ENCODE measurements at regions not wholly inside any gene's neighbourhood (a gene's known extent, or its start where the extent isn't known, plus 50 kb on each side); places are given as distances from the start of the nearest gene placed in this dataset.

GRCh38 chr2:200086911-200087310 is 131.5 kb downstream of the MAIP1 start:
- Histone ChIP-seq H3K27ac (ENCODE audit: low read length) (no peak overlapping the region), H3K4me3 (ENCODE audit: low read length) (no peak overlapping the region), H3K27me3 (ENCODE audit: control insufficient read depth, insufficient read depth, low read length) (no peaks in the 10 kb centered on the region), H3K9ac (ENCODE audit: low read length) (no peak overlapping the region), H3K4me1 (ENCODE audit: control insufficient read depth, low read depth, low read length) (peaks cover 23% of the 10 kb centered on the region), H3K36me3 (ENCODE audit: control insufficient read depth, low read depth, low read length) (no peaks in the 10 kb centered on the region), H3K9me3 (ENCODE audit: control insufficient read depth, low read depth, low read length) (no peaks in the 10 kb centered on the region)

GRCh38 chr2:200087451-200087850 is 132.1 kb downstream of the MAIP1 start:
- H3K4me1 ChIP-seq (ENCODE audit: control insufficient read depth, low read depth, low read length): peaks cover 26% of the 10 kb centered on the region
- no peaks in the 10 kb centered on the region for H3K36me3 ChIP-seq (ENCODE audit: control insufficient read depth, low read depth, low read length)
- H3K4me3 ChIP-seq (ENCODE audit: low read length): no peak overlapping the region
- no peak overlapping the region for H3K9ac ChIP-seq (ENCODE audit: low read length)
- no peaks in the 10 kb centered on the region for H3K27me3 ChIP-seq (ENCODE audit: control insufficient read depth, insufficient read depth, low read length)
- no peaks in the 10 kb centered on the region for H3K9me3 ChIP-seq (ENCODE audit: control insufficient read depth, low read depth, low read length)
- no peak overlapping the region for H3K27ac ChIP-seq (ENCODE audit: low read length)

- Histone ChIP-seq H3K9ac (ENCODE audit: low read length) (no peak overlapping the region), H3K27ac (ENCODE audit: low read length) (no peak overlapping the region), H3K27me3 (ENCODE audit: control insufficient read depth, insufficient read depth, low read length) (no peaks in the 10 kb centered on the region), H3K36me3 (ENCODE audit: control insufficient read depth, low read depth, low read length) (no peaks in the 10 kb centered on the region), H3K4me3 (ENCODE audit: low read length) (no peak overlapping the region), H3K9me3 (ENCODE audit: control insufficient read depth, low read depth, low read length) (no peaks in the 10 kb centered on the region), H3K4me1 (ENCODE audit: control insufficient read depth, low read depth, low read length) (peaks cover 26% of the 10 kb centered on the region)
These were observed 133.8 kb downstream of the MAIP1 start for GRCh38 chr2:200089040-200089755.

GRCh38 chr2:200089756-200090109 is 134.4 kb downstream of the MAIP1 start:
- Histone ChIP-seq H3K36me3 (ENCODE audit: control insufficient read depth, low read depth, low read length) (no peaks in the 10 kb centered on the region), H3K27ac (ENCODE audit: low read length) (no peak overlapping the region), H3K9me3 (ENCODE audit: control insufficient read depth, low read depth, low read length) (no peaks in the 10 kb centered on the region), H3K4me3 (ENCODE audit: low read length) (no peak overlapping the region), H3K4me1 (ENCODE audit: control insufficient read depth, low read depth, low read length) (peaks cover 26% of the 10 kb centered on the region), H3K27me3 (ENCODE audit: control insufficient read depth, insufficient read depth, low read length) (no peaks in the 10 kb centered on the region), H3K9ac (ENCODE audit: low read length) (no peak overlapping the region)

- Histone ChIP-seq H3K27me3 (ENCODE audit: control insufficient read depth, insufficient read depth, low read length) (no peaks in the 10 kb centered on the region), H3K9me3 (ENCODE audit: control insufficient read depth, low read depth, low read length) (no peaks in the 10 kb centered on the region), H3K27ac (ENCODE audit: low read length) (no peak overlapping the region), H3K4me3 (ENCODE audit: low read length) (no peak overlapping the region), H3K9ac (ENCODE audit: low read length) (no peak overlapping the region), H3K36me3 (ENCODE audit: control insufficient read depth, low read depth, low read length) (no peaks in the 10 kb centered on the region), H3K4me1 (ENCODE audit: control insufficient read depth, low read depth, low read length) (peaks cover 26% of the 10 kb centered on the region)
These were observed 135.3 kb downstream of the MAIP1 start for GRCh38 chr2:200090683-200091082.

- H3K36me3 ChIP-seq (ENCODE audit: control insufficient read depth, low read depth, low read length): no peaks in the 10 kb centered on the region
- H3K4me3 ChIP-seq (ENCODE audit: low read length): no peak overlapping the region
- H3K4me1 ChIP-seq (ENCODE audit: control insufficient read depth, low read depth, low read length): peaks cover 26% of the 10 kb centered on the region
- H3K9ac ChIP-seq (ENCODE audit: low read length): no peak overlapping the region
- no peak overlapping the region for H3K27ac ChIP-seq (ENCODE audit: low read length)
- H3K27me3 ChIP-seq (ENCODE audit: control insufficient read depth, insufficient read depth, low read length): no peaks in the 10 kb centered on the region
- H3K9me3 ChIP-seq (ENCODE audit: control insufficient read depth, low read depth, low read length): no peaks in the 10 kb centered on the region
These were observed 135.7 kb downstream of the MAIP1 start for GRCh38 chr2:200091126-200091525.

- H3K4me1 ChIP-seq (ENCODE audit: control insufficient read depth, low read depth, low read length): peaks cover 26% of the 10 kb centered on the region
- H3K36me3 ChIP-seq (ENCODE audit: control insufficient read depth, low read depth, low read length): no peaks in the 10 kb centered on the region
- H3K9me3 ChIP-seq (ENCODE audit: control insufficient read depth, low read depth, low read length): no peaks in the 10 kb centered on the region
- H3K27me3 ChIP-seq (ENCODE audit: control insufficient read depth, insufficient read depth, low read length): no peaks in the 10 kb centered on the region
- H3K9ac ChIP-seq (ENCODE audit: low read length): no peak overlapping the region
- H3K4me3 ChIP-seq (ENCODE audit: low read length): no peak overlapping the region
- H3K27ac ChIP-seq (ENCODE audit: low read length): no peak overlapping the region
These were observed 136.9 kb downstream of the MAIP1 start for GRCh38 chr2:200092235-200092634.

GRCh38 chr2:200095436-200095835 is 140.1 kb downstream of the MAIP1 start:
- H3K27ac ChIP-seq (ENCODE audit: low read length): no peak overlapping the region
- H3K36me3 ChIP-seq (ENCODE audit: control insufficient read depth, low read depth, low read length): no peaks in the 10 kb centered on the region
- H3K9me3 ChIP-seq (ENCODE audit: control insufficient read depth, low read depth, low read length): no peaks in the 10 kb centered on the region
- H3K4me1 ChIP-seq (ENCODE audit: control insufficient read depth, low read depth, low read length): peaks cover 15% of the 10 kb centered on the region
- no peak overlapping the region for H3K4me3 ChIP-seq (ENCODE audit: low read length)
- H3K27me3 ChIP-seq (ENCODE audit: control insufficient read depth, insufficient read depth, low read length): no peaks in the 10 kb centered on the region
- H3K9ac ChIP-seq (ENCODE audit: low read length): no peak overlapping the region

- H3K27ac ChIP-seq (ENCODE audit: low read length): no peak overlapping the region
- H3K9ac ChIP-seq (ENCODE audit: low read length): no peak overlapping the region
- H3K4me1 ChIP-seq (ENCODE audit: control insufficient read depth, low read depth, low read length): no peaks in the 10 kb centered on the region
- no peaks in the 10 kb centered on the region for H3K27me3 ChIP-seq (ENCODE audit: control insufficient read depth, insufficient read depth, low read length)
- H3K36me3 ChIP-seq (ENCODE audit: control insufficient read depth, low read depth, low read length): no peaks in the 10 kb centered on the region
- no peak overlapping the region for H3K4me3 ChIP-seq (ENCODE audit: low read length)
- no peaks in the 10 kb centered on the region for H3K9me3 ChIP-seq (ENCODE audit: control insufficient read depth, low read depth, low read length)
These were observed 143.9 kb downstream of the MAIP1 start for GRCh38 chr2:200099256-200099655.

- no peak overlapping the region for H3K4me3 ChIP-seq (ENCODE audit: low read length)
- no peak overlapping the region for H3K9ac ChIP-seq (ENCODE audit: low read length)
- no peaks in the 10 kb centered on the region for H3K4me1 ChIP-seq (ENCODE audit: control insufficient read depth, low read depth, low read length)
- no peaks in the 10 kb centered on the region for H3K27me3 ChIP-seq (ENCODE audit: control insufficient read depth, insufficient read depth, low read length)
- no peaks in the 10 kb centered on the region for H3K9me3 ChIP-seq (ENCODE audit: control insufficient read depth, low read depth, low read length)
- no peaks in the 10 kb centered on the region for H3K36me3 ChIP-seq (ENCODE audit: control insufficient read depth, low read depth, low read length)
- no peak overlapping the region for H3K27ac ChIP-seq (ENCODE audit: low read length)
These were observed 144.6 kb downstream of the MAIP1 start for GRCh38 chr2:200100027-200100426.

GRCh38 chr2:200101922-200102321 is 146.5 kb downstream of the MAIP1 start:
- Histone ChIP-seq H3K9me3 (ENCODE audit: control insufficient read depth, low read depth, low read length) (no peaks in the 10 kb centered on the region), H3K27ac (ENCODE audit: low read length) (no peak overlapping the region), H3K36me3 (ENCODE audit: control insufficient read depth, low read depth, low read length) (no peaks in the 10 kb centered on the region), H3K4me1 (ENCODE audit: control insufficient read depth, low read depth, low read length) (no peaks in the 10 kb centered on the region), H3K4me3 (ENCODE audit: low read length) (no peak overlapping the region), H3K27me3 (ENCODE audit: control insufficient read depth, insufficient read depth, low read length) (no peaks in the 10 kb centered on the region), H3K9ac (ENCODE audit: low read length) (no peak overlapping the region)

- no peaks in the 10 kb centered on the region for H3K4me1 ChIP-seq (ENCODE audit: control insufficient read depth, low read depth, low read length)
- H3K9me3 ChIP-seq (ENCODE audit: control insufficient read depth, low read depth, low read length): no peaks in the 10 kb centered on the region
- H3K27me3 ChIP-seq (ENCODE audit: control insufficient read depth, insufficient read depth, low read length): no peaks in the 10 kb centered on the region
- no peak overlapping the region for H3K4me3 ChIP-seq (ENCODE audit: low read length)
- no peaks in the 10 kb centered on the region for H3K36me3 ChIP-seq (ENCODE audit: control insufficient read depth, low read depth, low read length)
- H3K9ac ChIP-seq (ENCODE audit: low read length): no peak overlapping the region
- H3K27ac ChIP-seq (ENCODE audit: low read length): no peak overlapping the region
These were observed 147.6 kb downstream of the MAIP1 start for GRCh38 chr2:200102971-200103370.
